Stimulated activated CD4-positive, alpha-beta T cell treated with anti-CD3 and anti-CD28 coated beads, Interleukin-1b, Interleukin-23, amount 100 ng/mL, for 1 hour (primary cell): ENCODE measurements at regions not wholly inside any gene's neighbourhood (a gene's known extent, or its start where the extent isn't known, plus 50 kb on each side); places are given as distances from the start of the nearest gene placed in this dataset.

ENCODE experiments used
- DNase-seq, 2 donors: peaks; one replicate each; pipeline ENCODE4 v3.0.0-alpha.2; 2020; ENCODE audit warnings: low read depth in 2 of 2

- no peak for DNase-seq
Observed at GRCh38 chr6:164303102-164303964, 888.8 kb downstream of the QKI start.

GRCh38 chr6:164296411-164296810, 881.9 kb downstream of the QKI start:
- DNase-seq, result no peak

- DNase-seq, result no peak
Observed at GRCh38 chr6:164294047-164294784, 879.7 kb downstream of the QKI start.

- DNase-seq, result no peak
Observed at GRCh38 chr6:164291224-164291623, 876.7 kb downstream of the QKI start.

- DNase-seq, result no peak
Observed at GRCh38 chr6:164290101-164290500, 875.6 kb downstream of the QKI start.

DNA sequence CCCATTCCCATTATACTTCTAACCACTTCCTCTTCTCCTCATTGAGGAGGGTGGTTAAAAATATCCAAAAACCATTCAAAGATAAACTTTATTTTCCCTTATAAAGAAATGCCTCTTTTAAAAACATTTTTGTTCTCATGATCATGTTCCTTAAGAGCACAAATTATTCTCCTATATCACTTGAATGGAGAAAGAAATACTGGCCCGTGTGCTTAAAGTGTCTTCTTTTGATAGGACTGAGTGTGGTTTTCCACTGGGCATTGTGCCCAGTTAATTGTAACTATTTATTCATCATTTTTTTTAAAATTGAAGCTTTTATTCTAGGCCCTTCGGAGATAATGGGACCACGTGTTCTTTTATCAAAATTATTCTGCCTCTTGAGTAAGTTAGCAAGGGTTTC, 871.5 kb downstream of the QKI start:
- DNase-seq, result no peak

- no peak for DNase-seq
Observed at GRCh38 chr6:164283574-164283973, 869.1 kb downstream of the QKI start.

GRCh38 chr6:164276211-164276610, 861.7 kb downstream of the QKI start:
- no peak for DNase-seq

DNA sequence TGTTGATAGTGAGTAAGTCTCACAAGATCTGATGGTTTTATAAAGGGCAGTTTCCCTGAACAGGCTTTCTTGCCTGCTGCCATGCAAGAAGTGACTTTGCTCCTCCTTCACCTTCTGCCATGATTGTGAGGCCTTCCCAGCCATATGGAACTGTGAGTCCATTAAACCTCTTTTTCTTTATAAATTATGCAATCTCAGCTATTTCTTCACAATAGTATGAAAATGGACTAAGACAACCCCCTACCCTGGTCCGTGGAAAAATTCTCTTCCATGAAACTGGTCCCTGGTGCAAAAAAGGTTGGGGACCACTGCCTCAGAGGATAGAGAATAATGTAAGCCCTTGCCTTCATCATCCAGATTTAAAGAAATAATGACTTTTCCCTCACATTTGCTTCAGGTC, 861.3 kb downstream of the QKI start:
- DNase-seq, result no peak

- no peak for DNase-seq
Observed at GRCh38 chr6:164274493-164274892, 860.0 kb downstream of the QKI start.

- DNase-seq, result no peak
Observed at GRCh38 chr6:164273491-164273890, 859.0 kb downstream of the QKI start.

DNA sequence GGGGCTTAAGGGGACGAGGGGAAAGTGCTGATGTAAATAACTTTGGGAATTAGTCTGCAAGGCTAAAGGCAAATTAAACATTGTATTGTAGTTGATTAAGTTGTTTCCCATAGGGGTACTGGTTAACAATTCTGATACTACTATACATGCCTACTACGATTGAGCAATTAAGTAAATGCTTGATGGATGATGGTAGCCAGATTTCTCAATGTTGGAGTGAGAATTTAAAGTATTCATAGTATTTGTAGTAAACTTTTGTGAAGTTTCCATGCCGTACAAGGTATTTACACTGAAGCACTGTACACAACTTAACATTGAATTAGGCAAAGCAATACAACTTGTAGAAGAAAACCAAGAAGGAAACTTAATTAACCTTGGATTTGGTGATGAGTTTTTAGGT, 852.3 kb downstream of the QKI start:
- no peak for DNase-seq

DNA sequence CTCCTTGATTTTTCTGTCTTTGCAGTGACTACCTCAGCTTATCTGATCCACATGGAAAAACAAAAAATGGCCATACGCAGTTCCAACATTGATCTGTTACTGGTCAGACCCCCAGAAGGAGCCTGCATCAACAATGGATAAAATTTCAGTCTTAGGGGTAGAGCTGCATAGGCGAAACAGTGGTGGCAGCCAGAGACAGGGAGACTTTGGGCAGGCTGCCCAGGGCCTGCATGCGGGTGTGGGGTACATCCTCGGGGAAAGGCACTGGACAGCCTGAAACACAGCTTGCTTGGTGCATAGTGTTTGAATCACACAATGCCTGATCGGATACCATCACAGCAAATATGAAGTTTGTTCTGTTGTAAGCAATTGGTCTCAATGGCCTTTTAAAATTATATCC, 847.8 kb downstream of the QKI start:
- no peak for DNase-seq

DNA sequence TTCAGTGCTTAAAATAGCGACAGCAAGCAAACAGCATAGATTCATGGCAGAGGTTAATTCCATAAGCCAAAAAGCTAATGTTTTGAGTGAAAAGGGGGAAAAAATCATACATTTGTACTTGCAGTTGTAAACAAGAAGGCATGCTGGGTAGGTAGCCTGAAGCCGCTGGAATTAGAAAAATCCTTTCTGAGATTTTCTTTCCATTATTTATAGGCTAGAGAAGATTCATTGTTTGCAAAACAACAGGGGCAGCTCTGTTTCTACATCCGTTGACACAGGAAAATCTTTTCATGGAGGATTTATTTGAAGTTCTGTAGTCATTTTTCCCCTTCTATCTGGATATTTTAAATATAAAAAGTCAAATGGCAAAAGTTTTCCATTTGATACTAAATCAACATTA, 843.9 kb downstream of the QKI start:
- no peak for DNase-seq

GRCh38 chr6:164252948-164253347, 838.4 kb downstream of the QKI start:
- no peak for DNase-seq

DNA sequence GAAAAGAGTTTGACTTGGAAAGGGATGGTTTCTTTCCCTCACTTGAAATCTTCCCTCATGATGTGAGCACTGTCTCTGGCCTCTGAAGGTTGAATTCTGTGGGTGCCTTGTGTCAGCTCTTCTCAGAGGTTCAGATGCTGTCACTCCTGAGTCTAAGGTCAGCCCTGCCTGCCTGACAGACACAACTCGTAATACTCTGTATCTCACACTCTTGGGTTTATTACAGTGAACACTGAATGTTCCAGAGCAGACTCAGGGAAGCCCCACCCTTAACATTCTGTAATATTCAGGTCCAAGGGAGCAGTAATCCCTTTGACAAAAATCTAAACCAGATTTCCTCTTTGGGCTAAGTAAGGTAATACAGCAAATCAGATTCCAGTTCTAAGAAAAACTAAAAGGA, 837.8 kb downstream of the QKI start:
- DNase-seq, result no peak

DNA sequence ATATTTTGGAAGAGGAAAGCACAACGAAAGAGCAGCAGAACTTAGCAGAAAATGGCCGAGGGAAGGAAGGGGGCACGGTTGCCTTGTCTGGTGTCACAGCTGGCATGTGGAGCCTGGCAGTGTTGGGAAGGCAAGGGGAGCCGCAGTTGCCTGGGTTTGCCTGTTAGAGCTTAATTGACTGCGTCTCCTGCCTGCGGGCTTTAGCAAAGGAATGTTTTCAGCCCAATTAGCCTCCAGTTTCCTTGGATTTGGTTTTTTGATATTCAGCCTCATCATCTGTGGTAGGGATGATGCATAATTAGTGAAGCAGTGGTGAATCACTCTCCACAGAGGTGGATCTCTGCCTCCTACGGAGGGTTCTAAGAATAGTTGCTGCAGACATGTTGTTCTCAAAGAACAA, 832.6 kb downstream of the QKI start:
- no peak for DNase-seq

DNA sequence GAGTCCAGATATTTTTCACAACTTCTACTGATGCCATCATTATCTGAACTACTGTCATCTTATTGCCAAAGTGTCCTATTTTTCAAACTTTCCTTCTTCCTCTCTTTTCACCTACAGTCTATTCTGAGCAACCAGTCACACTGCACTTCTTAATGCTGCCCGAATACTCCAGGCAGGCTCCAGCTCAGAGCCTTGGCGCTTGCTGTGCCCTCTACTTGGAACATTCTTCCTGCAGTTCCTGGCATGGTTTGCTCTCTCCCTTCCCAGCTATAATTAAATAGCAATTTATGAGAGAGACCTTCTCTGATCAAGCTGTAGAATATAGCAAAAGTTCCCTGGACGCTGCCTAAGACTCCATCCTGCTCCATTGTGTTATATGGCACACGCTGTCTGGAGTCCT, 831.6 kb downstream of the QKI start:
- no peak for DNase-seq

DNA sequence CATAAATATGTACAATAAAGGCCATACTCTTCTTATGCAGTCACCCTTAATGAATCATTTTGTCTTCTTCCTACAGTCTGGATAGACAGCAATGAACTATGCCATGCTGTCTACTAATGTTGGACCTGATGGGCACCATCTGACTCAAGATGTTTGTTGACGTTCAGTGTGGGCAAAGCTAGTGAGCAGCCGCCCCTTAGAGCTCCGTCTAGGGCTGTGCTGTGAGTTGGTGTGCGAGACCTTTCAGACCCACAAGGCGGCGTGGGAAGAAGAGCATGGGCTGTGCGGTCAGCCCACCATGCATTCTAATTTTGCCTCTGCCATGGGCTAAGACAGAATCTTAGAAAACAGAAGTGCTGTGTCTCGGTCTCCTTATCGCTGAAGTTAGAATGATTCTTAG, 829.4 kb downstream of the QKI start:
- no peak for DNase-seq

GRCh38 chr6:164243012-164243610, 828.6 kb downstream of the QKI start:
- no peak for DNase-seq

- DNase-seq, result no peak
Observed at GRCh38 chr6:164230804-164231203, 816.3 kb downstream of the QKI start.

DNA sequence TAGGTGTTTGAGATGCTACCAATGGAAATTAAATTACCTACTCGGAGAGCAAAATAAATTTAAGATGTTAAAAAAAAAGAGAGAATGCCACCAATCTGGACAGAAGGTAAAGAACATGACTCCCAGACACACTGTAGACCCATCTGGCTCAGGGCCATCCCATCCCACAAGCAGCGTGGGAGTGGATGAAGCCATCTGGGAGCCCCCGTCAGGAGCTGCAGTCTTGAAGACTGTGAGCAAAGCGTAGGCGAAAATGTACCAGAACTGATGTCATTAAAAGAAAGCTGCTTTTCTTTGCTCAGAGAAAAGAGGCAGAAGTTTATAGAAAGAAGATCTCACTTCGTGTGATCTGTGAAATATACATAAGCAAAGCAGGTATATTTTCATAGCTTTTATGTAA, 815.7 kb downstream of the QKI start:
- no peak for DNase-seq

GRCh38 chr6:164229716-164230115, 815.2 kb downstream of the QKI start:
- DNase-seq, result no peak
